BLaER1 treated with 17β-estradiol and CSF1 and Interleukin-3, amounts not matched to agents 10 nM and 100 nM (cell line): ENCODE measurements at regions not wholly inside any gene's neighbourhood (a gene's known extent, or its start where the extent isn't known, plus 50 kb on each side); places are given as distances from the start of the nearest gene placed in this dataset.
A peak's percentile ranks its signal among the peaks of the same experiment; 100 is the strongest.

Experiments used
- H3K27ac ChIP-seq, 11 experiments: shearing (Covaris generic); formaldehyde crosslinking; 2 replicates each; pipeline ENCODE4 v1.8.1; 2022
- H3K27me3 ChIP-seq, 11 experiments: shearing (Covaris generic); formaldehyde crosslinking; 2 replicates each; pipeline ENCODE4 v1.8.1; 2022
- H3K36me3 ChIP-seq, 11 experiments: shearing (Covaris generic); formaldehyde crosslinking; 2 replicates each; pipeline ENCODE4 v1.8.1; 2022
- H3K4me1 ChIP-seq, 10 experiments: shearing (Covaris generic); formaldehyde crosslinking; 2 replicates each; pipeline ENCODE4 v1.8.1; 2022
- H3K4me2 ChIP-seq, 11 experiments: shearing (Covaris generic); formaldehyde crosslinking; 2 replicates each; pipeline ENCODE4 v1.8.1; 2022
- H3K4me3 ChIP-seq, 10 experiments: shearing (Covaris generic); formaldehyde crosslinking; 2 replicates each; pipeline ENCODE4 v1.8.1; 2022
- H3K9ac ChIP-seq, 11 experiments: shearing (Covaris generic); formaldehyde crosslinking; 2 replicates each; pipeline ENCODE4 v1.8.1; 2022
- H3K9me3 ChIP-seq, 11 experiments: shearing (Covaris generic); formaldehyde crosslinking; replicated peaks in 1 of 11; 2 replicates each; pipeline ENCODE4 v1.8.1; 2022
- H4K20me1 ChIP-seq, 11 experiments: shearing (Covaris generic); formaldehyde crosslinking; 2 replicates each; pipeline ENCODE4 v1.8.1; 2022
- Cebpa-rat ChIP-seq, 11 experiments: shearing (Covaris generic); IDR thresholded peaks; 2 replicates each; pipeline ENCODE4 v1.8.1; 2022

GRCh38 chr3:132174500-132174899 lies 139.7 kb upstream of the CPNE4 start:
- Histone ChIP-seq H3K9ac (no peak overlapping the region), H4K20me1 (no peaks in the 10 kb centered on the region), H3K4me1 (no peaks in the 10 kb centered on the region), H3K36me3 (no peaks in the 10 kb centered on the region), H3K27ac (no peak overlapping the region), H3K4me3 (no peak overlapping the region), H3K4me2 (no peak overlapping the region), H3K9me3 (no peaks in the 10 kb centered on the region), H3K27me3 (no peaks in the 10 kb centered on the region)
- no peak for TF ChIP-seq Cebpa-rat (IDR thresholded peaks at IDR 0.05)

DNA sequence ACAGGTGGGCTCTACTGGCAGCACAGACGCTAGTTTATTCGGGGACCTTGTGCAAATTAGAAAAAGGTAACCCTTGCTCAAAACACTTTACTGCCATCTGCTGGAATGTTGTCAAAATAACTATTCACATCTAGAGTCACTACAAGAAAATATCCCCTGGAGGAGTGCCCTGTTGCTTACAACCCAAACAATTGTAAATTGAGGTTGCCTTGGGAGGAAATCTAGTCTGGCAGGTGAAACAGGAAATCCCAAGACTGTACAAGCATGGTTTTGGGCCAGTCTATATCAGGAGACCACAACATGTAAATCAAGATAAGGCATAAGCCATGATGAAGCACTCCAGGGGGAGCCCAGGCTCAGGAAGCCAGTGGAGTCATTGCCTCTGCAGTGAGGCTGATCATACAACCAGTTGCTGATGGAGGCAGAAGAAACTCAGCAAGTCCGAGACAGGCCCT lies 136.8 kb upstream of the ACP3 start:
- no peak for TF ChIP-seq Cebpa-rat (IDR thresholded peaks at IDR 0.05)
- Histone ChIP-seq H3K27ac (no peak overlapping the region), H3K4me3 (no peak overlapping the region), H4K20me1 (no peaks in the 10 kb centered on the region), H3K27me3 (no peaks in the 10 kb centered on the region), H3K9ac (no peak overlapping the region), H3K9me3 (no peaks in the 10 kb centered on the region), H3K4me1 (no peaks in the 10 kb centered on the region), H3K36me3 (no peaks in the 10 kb centered on the region), H3K4me2 (no peak overlapping the region)

DNA sequence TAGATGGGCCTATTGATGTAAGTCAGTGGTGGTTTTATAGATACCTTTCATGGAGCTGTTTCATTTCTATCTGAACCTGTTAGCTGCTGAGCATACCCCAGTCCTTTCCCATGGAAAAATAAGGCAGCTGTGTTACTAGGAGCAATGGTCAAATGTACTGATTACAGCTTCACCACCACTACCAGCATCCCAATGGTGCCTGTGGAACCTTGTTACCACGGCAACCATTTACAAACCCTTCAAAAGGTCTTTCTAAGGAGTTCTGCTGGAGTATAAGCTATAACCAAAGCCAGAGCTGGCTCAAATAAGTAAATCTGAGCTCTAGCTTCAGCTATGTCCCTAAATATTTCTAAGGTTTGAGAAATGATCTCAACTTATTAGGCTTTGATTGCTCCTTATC lies 133.4 kb upstream of the ACP3 start:
- Histone ChIP-seq H3K27me3 (no peaks in the 10 kb centered on the region), H3K27ac (no peak overlapping the region)
- TF ChIP-seq Cebpa-rat (IDR thresholded peaks at IDR 0.05): no peak

DNA sequence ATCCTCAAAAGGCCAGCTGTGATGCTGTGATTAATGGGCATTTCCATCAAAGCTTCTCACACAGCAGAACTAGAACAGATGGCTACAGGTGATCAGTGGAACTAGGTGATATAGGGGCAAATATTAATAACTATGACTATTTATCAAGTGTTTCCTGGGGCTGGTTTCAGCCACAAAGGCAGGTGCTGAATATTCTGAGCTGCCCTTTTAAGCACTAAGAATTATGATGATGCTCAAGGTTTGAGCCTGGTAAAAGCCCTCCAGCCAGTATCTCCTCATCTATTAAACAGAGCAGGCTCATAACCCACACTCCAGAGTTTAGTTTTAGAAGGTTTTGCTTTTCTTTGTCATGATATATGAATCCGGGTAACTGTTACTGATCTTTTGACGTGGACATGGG lies 129.5 kb upstream of the ACP3 start:
- no peak for TF ChIP-seq Cebpa-rat (IDR thresholded peaks at IDR 0.05)
- Histone ChIP-seq H3K4me1 (peaks cover 0 to 9% (median 0%) of the 10 kb centered on the region in 10 experiments; a peak in 4 of 20 replicates), H3K4me2 (no peak overlapping the region), H3K9me3 (no peaks in the 10 kb centered on the region), H3K4me3 (no peak overlapping the region), H3K36me3 (no peaks in the 10 kb centered on the region), H4K20me1 (no peaks in the 10 kb centered on the region), H3K9ac (no peak overlapping the region), H3K27me3 (no peaks in the 10 kb centered on the region), H3K27ac (no peak overlapping the region)

More for the DNA sequence above, 133.4 kb upstream of the ACP3 start:
- H3K9me3 ChIP-seq: no peaks in the 10 kb centered on the region
- no peaks in the 10 kb centered on the region for H3K4me1 ChIP-seq
- no peak overlapping the region for H3K4me2 ChIP-seq
- H4K20me1 ChIP-seq: no peaks in the 10 kb centered on the region
- no peak overlapping the region for H3K4me3 ChIP-seq
- no peak overlapping the region for H3K9ac ChIP-seq
- no peaks in the 10 kb centered on the region for H3K36me3 ChIP-seq

DNA sequence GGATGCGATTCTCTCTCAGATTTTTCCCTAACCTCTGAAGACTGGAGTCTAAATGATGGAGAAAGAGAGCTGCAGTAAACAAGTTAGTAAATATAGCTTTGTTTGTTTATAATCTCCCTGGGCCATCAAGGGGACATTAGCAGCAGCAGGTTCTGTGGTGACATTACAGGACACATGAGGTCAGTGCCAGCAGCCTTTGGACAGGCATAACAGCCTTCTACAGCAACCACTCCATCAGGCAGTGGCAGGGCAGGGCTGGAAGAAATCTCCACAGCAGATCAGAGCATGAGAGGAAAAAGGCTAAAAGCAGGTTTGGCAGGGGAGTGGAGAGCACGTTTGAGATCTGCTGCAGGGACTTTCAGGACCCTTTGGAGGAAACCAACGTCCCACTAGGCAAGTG lies 127.6 kb upstream of the ACP3 start:
- H3K4me2 ChIP-seq: peak overlapping the region in 4 of 11 experiments; percentile 3 to 48 (median 20); a peak in 6 of 22 replicates
- H3K9me3 ChIP-seq: no peaks in the 10 kb centered on the region
- no peaks in the 10 kb centered on the region for H3K36me3 ChIP-seq
- no peak overlapping the region for H3K4me3 ChIP-seq
- no peak overlapping the region for H3K9ac ChIP-seq
- H3K27me3 ChIP-seq: no peaks in the 10 kb centered on the region
- TF ChIP-seq Cebpa-rat (IDR thresholded peaks at IDR 0.05): no peak
- no peak overlapping the region for H3K27ac ChIP-seq
- no peaks in the 10 kb centered on the region for H4K20me1 ChIP-seq
- H3K4me1 ChIP-seq: peaks cover 0 to 9% (median 0%) of the 10 kb centered on the region in 10 experiments; a peak in 4 of 20 replicates

DNA sequence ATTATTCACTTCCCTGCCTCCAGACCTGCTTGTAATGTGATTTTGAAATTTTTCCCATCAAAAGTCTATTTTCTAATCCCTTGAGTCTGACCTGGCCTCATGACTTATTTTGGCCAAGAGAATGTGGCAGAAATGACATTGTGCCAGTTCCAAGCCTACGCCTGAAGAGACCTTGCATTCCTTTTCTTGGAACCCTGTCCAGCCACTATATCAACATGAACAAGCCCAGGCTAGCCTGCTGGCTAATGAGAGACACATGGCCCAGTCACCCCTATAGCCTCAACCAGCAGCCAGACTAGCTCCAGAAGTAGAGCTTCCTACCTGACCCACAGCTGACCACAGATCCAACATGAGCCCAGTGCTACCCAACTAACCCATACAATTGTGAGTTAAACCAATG lies 121.1 kb upstream of the ACP3 start:
- H3K4me1 ChIP-seq: no peaks in the 10 kb centered on the region
- H3K27me3 ChIP-seq: no peaks in the 10 kb centered on the region
- no peak overlapping the region for H3K9ac ChIP-seq
- H3K4me2 ChIP-seq: no peak overlapping the region
- no peaks in the 10 kb centered on the region for H3K9me3 ChIP-seq
- H4K20me1 ChIP-seq: no peaks in the 10 kb centered on the region
- H3K36me3 ChIP-seq: no peaks in the 10 kb centered on the region
- no peak for TF ChIP-seq Cebpa-rat (IDR thresholded peaks at IDR 0.05)
- H3K27ac ChIP-seq: no peak overlapping the region
- no peak overlapping the region for H3K4me3 ChIP-seq

DNA sequence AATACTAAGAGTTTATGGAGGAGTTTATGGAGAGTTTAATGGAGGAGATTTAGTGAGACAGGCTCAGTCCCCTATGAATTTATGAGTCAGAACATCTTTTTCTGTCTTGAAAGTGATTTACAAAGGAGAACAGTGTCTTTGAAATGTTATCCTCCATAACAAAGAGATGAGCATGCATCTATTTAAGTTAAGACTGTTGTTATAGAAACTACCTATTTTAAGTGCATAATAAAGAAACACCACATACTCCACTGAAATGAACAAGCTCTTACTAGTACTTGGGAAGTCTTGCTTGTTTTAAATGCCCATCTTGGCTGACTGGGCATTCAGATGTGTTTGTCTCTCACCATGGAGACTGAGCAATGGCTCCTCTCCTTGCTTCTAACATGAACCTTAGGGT lies 118.7 kb upstream of the ACP3 start:
- Histone ChIP-seq H3K4me2 (no peak overlapping the region), H3K27ac (no peak overlapping the region), H4K20me1 (no peaks in the 10 kb centered on the region), H3K4me3 (no peak overlapping the region), H3K4me1 (no peaks in the 10 kb centered on the region), H3K36me3 (no peaks in the 10 kb centered on the region), H3K9ac (no peak overlapping the region), H3K27me3 (no peaks in the 10 kb centered on the region), H3K9me3 (no peaks in the 10 kb centered on the region)
- TF ChIP-seq Cebpa-rat (IDR thresholded peaks at IDR 0.05): no peak

GRCh38 chr3:132199451-132199850 lies 117.8 kb upstream of the ACP3 start:
- TF ChIP-seq Cebpa-rat (IDR thresholded peaks at IDR 0.05): no peak
- Histone ChIP-seq H3K36me3 (no peaks in the 10 kb centered on the region), H3K4me2 (no peak overlapping the region), H3K9me3 (no peaks in the 10 kb centered on the region), H3K4me3 (no peak overlapping the region), H3K4me1 (no peaks in the 10 kb centered on the region), H3K27ac (no peak overlapping the region), H4K20me1 (no peaks in the 10 kb centered on the region), H3K27me3 (no peaks in the 10 kb centered on the region), H3K9ac (no peak overlapping the region)

DNA sequence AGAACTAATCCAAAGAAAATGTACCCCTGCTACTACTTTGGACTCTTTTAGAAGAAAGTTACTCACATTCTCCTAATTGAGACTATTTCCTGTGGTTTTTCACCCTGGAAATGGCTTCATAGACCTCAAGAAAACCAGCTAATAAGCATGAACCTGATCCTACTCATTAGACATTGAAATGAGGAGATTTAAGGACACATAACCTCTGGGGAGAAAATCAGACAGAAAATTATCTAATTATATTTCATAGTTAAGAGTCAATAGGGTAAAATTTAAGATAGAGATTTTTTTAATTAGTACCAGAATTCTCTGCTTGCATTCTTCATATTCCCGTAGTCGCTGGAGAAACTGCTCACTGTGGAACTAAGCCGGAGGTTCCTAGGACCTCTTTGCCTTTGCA lies 114.6 kb upstream of the ACP3 start:
- no peaks in the 10 kb centered on the region for H3K4me1 ChIP-seq
- no peaks in the 10 kb centered on the region for H3K36me3 ChIP-seq
- no peaks in the 10 kb centered on the region for H3K27me3 ChIP-seq
- no peaks in the 10 kb centered on the region for H3K9me3 ChIP-seq
- H3K9ac ChIP-seq: no peak overlapping the region
- TF ChIP-seq Cebpa-rat (IDR thresholded peaks at IDR 0.05): no peak
- no peak overlapping the region for H3K27ac ChIP-seq
- H3K4me3 ChIP-seq: no peak overlapping the region
- no peaks in the 10 kb centered on the region for H4K20me1 ChIP-seq
- no peak overlapping the region for H3K4me2 ChIP-seq

- H4K20me1 ChIP-seq: no peaks in the 10 kb centered on the region
- H3K36me3 ChIP-seq: no peaks in the 10 kb centered on the region
- H3K27me3 ChIP-seq: no peaks in the 10 kb centered on the region
- H3K4me3 ChIP-seq: no peak overlapping the region
- no peak overlapping the region for H3K9ac ChIP-seq
- TF ChIP-seq Cebpa-rat (IDR thresholded peaks at IDR 0.05): no peak
- no peak overlapping the region for H3K27ac ChIP-seq
- H3K4me2 ChIP-seq: no peak overlapping the region
- H3K9me3 ChIP-seq: no peaks in the 10 kb centered on the region
- H3K4me1 ChIP-seq: no peaks in the 10 kb centered on the region
Observed at GRCh38 chr3:132203889-132204596, 113.2 kb upstream of the ACP3 start.
